Testis (tissue), 2 donors: ENCODE measurements at regions not wholly inside any gene's neighbourhood (a gene's known extent, or its start where the extent isn't known, plus 50 kb on each side); places are given as distances from the start of the nearest gene placed in this dataset.
A peak's percentile ranks its signal among the peaks of the same experiment; 100 is the strongest.

Experiments
- DNase-seq: peaks from one replicate; pipeline ENCODE4 v3.0.0-alpha.2; 2019
- H3K27ac ChIP-seq, 2 donors: fragments of 200-600 bp; sonication (generic); one replicate each; pipeline ENCODE4 v1.5.1; 2019
- H3K27me3 ChIP-seq: fragments of 200-600 bp; sonication (generic); one replicate; pipeline ENCODE4 v1.5.1; 2019
- H3K36me3 ChIP-seq: fragments of 200-600 bp; sonication (generic); one replicate; pipeline ENCODE4 v1.5.1; 2017; ENCODE audit warnings: low read depth; ENCODE audit errors: missing control alignments
- H3K4me1 ChIP-seq: fragments of 200-600 bp; sonication (generic); one replicate; pipeline ENCODE4 v1.5.1; 2019
- H3K4me3 ChIP-seq, 2 donors: fragments of 200-600 bp; sonication (generic); one replicate each; pipeline ENCODE4 v1.5.1; 2017 to 2019
- H3K9me3 ChIP-seq: fragments of 200-600 bp; sonication (generic); one replicate; pipeline ENCODE4 v1.5.1; 2017
- CTCF ChIP-seq, 3 experiments: fragments of 450-650 bp in 2 of 3; fragments of 200-600 bp in 1 of 3; sonication (generic) in 1 of 3; IDR thresholded peaks; one replicate each; pipeline ENCODE4 v1.5.1; 2016 to 2019; ENCODE audit warnings: antibody characterized with exemption in 3 of 3, mild to moderate bottlenecking in 2 of 3, moderate library complexity in 1 of 3
- POLR2A ChIP-seq: fragments of 450-650 bp; IDR thresholded peaks from one replicate; pipeline ENCODE4 v1.6.1; 2017; ENCODE audit warnings: antibody characterized with exemption, mild to moderate bottlenecking, moderate library complexity
- WGBS, 2 donors: methylation state at CpG; one replicate each; pipeline ENCODE4 v1.1.5; 2018; 5-methylcytosine and 5-hydroxymethylcytosine counted together
- intact Hi-C: fragments of 100-400 bp; cut with DNase I; formaldehyde crosslinking; loops from one replicate; pipeline ENCODE4 v1.15.1; 2023; ENCODE audit warnings: low total_unique reads

- TF ChIP-seq CTCF (IDR thresholded peaks at IDR 0.05) (no peak), POLR2A (no peak)
- intact Hi-C loops: no loop called here
- WGBS, 2 donors: 52 to 55% methylated on average over 4 of the region's 4 CpGs
Measured at GRCh38 chr10:28386503-28386868, 83.6 kb upstream of the MPP7 start.

GRCh38 chr10:28387140-28387539 lies 84.3 kb upstream of the MPP7 start:
- H3K27me3 ChIP-seq: no peaks in the 10 kb centered on the region
- 86 to 93% methylated on average over 7 of the region's 7 CpGs for WGBS, 2 donors
- no peaks in the 10 kb centered on the region for H3K9me3 ChIP-seq
- DNase-seq: no peak
- H3K4me3 ChIP-seq: no peak overlapping the region
- no peak overlapping the region for H3K27ac ChIP-seq
- TF ChIP-seq POLR2A (no peak), CTCF (IDR thresholded peaks at IDR 0.05) (no peak)
- H3K36me3 ChIP-seq: no peaks in the 10 kb centered on the region
- no peaks in the 10 kb centered on the region for H3K4me1 ChIP-seq
- intact Hi-C loops: no loop called here

More at GRCh38 chr10:28386503-28386868, 83.6 kb upstream of the MPP7 start:
- DNase-seq: no peak
- Histone ChIP-seq H3K4me1 (no peaks in the 10 kb centered on the region), H3K9me3 (no peaks in the 10 kb centered on the region), H3K27me3 (no peaks in the 10 kb centered on the region), H3K27ac (no peak overlapping the region), H3K36me3 (no peaks in the 10 kb centered on the region), H3K4me3 (no peak overlapping the region)

- H3K27me3 ChIP-seq: no peaks in the 10 kb centered on the region
- no peaks in the 10 kb centered on the region for H3K4me1 ChIP-seq
- DNase-seq: no peak
- intact Hi-C loops: no loop called here
- no peaks in the 10 kb centered on the region for H3K36me3 ChIP-seq
- no peak overlapping the region for H3K27ac ChIP-seq
- H3K4me3 ChIP-seq: no peak overlapping the region
- no peaks in the 10 kb centered on the region for H3K9me3 ChIP-seq
- TF ChIP-seq CTCF (IDR thresholded peaks at IDR 0.05): no peak
- TF ChIP-seq POLR2A: no peak
- 89 to 90% methylated on average over 5 of the region's 5 CpGs for WGBS, 2 donors
Measured at GRCh38 chr10:28391283-28391682, 88.4 kb upstream of the MPP7 start.

- H3K4me1 ChIP-seq: no peaks in the 10 kb centered on the region
- H3K4me3 ChIP-seq: no peak overlapping the region
- no peak overlapping the region for H3K27ac ChIP-seq
- peak; percentile 83 for DNase-seq
- intact Hi-C loops: no loop called here
- no peaks in the 10 kb centered on the region for H3K27me3 ChIP-seq
- no peak for TF ChIP-seq POLR2A
- TF ChIP-seq CTCF (IDR thresholded peaks at IDR 0.05): peak; percentile 29 to 94 (median 39)
- no peaks in the 10 kb centered on the region for H3K9me3 ChIP-seq
- no peaks in the 10 kb centered on the region for H3K36me3 ChIP-seq
- 10 to 15% methylated on average over 8 of the region's 8 CpGs for WGBS, 2 donors
Measured at GRCh38 chr10:28393956-28394568, 91.2 kb upstream of the MPP7 start.

- H3K27me3 ChIP-seq: no peaks in the 10 kb centered on the region
- no peaks in the 10 kb centered on the region for H3K9me3 ChIP-seq
- intact Hi-C loops: no loop called here
- peaks cover 4% of the 10 kb centered on the region for H3K4me1 ChIP-seq
- TF ChIP-seq POLR2A (no peak), CTCF (IDR thresholded peaks at IDR 0.05) (no peak)
- no peak for DNase-seq
- WGBS, 2 donors: 77 to 78% methylated on average over 4 of the region's 4 CpGs
- no peak overlapping the region for H3K27ac ChIP-seq
- no peak overlapping the region for H3K4me3 ChIP-seq
- no peaks in the 10 kb centered on the region for H3K36me3 ChIP-seq
Measured at GRCh38 chr10:28396331-28396730, 93.5 kb upstream of the MPP7 start.
